Naive thymus-derived CD4-positive, alpha-beta T cell (primary cell): ENCODE measurements at regions not wholly inside any gene's neighbourhood (a gene's known extent, or its start where the extent isn't known, plus 50 kb on each side); places are given as distances from the start of the nearest gene placed in this dataset.

Experiments
- ATAC-seq: fragments of 150-1000 bp; cut with Tn5 transposase; 2 replicates; pipeline ENCODE4 v1.10.0; 2021; ENCODE audit warnings: mild to moderate bottlenecking, moderate library complexity
- CTCF ChIA-PET: fragments of 350-600 bp; sonication (Branson Sonifier 250); formaldehyde crosslinking; loops from one replicate; lab custom pipeline; 2021; ENCODE audit warnings: antibody characterized with exemption; lab: Charles Lee
- POLR2A ChIA-PET: fragments of 350-600 bp; sonication (Branson Sonifier 250); formaldehyde crosslinking; loops from one replicate; lab custom pipeline; 2021; ENCODE audit warnings: antibody characterized with exemption, inconsistent platforms; lab: Charles Lee
- DNase-seq, 9 donors: peaks; one replicate each; pipeline versions ENCODE4 v3.0.0 to v3.0.0-alpha.2; 2020 to 2022; ENCODE audit warnings: mixed read lengths in 1 of 9
- H3K27ac ChIP-seq: one replicate; pipeline ENCODE4 v1.7.0; 2013; ENCODE audit warnings: mild to moderate bottlenecking, low read depth, low read length, moderate library complexity
- H3K27me3 ChIP-seq, 2 donors: one replicate each; pipeline ENCODE4 v1.7.0; 2013; ENCODE audit warnings: low read length in 2 of 2, mild to moderate bottlenecking in 2 of 2, moderate library complexity in 2 of 2; ENCODE audit not compliant: control insufficient read depth in 2 of 2, insufficient read depth in 2 of 2
- H3K36me3 ChIP-seq, 3 experiments: 1 replicate in 2 of 3; 2 replicates in 1 of 3; pipeline ENCODE4 v1.7.0; 2013; ENCODE audit warnings: low read length in 3 of 3, mild to moderate bottlenecking in 3 of 3, moderate library complexity in 1 of 3; ENCODE audit not compliant: insufficient read depth in 3 of 3, control insufficient read depth in 2 of 3
- H3K4me1 ChIP-seq, 2 donors: one replicate each; pipeline ENCODE4 v1.7.0; 2013; ENCODE audit warnings: low read length in 2 of 2, mild to moderate bottlenecking in 2 of 2, moderate library complexity in 1 of 2; ENCODE audit not compliant: control insufficient read depth in 2 of 2, insufficient read depth in 2 of 2
- H3K4me3 ChIP-seq: 2 replicates; pipeline ENCODE4 v1.7.0; 2013; ENCODE audit warnings: mild to moderate bottlenecking, low read length
- H3K9me3 ChIP-seq, 3 experiments: 1 replicate in 2 of 3; 2 replicates in 1 of 3; pipeline ENCODE4 v1.7.0; 2013; ENCODE audit warnings: low read length in 3 of 3; ENCODE audit not compliant: control insufficient read depth in 2 of 3
- H3K27ac Mint-ChIP-seq, 9 donors: one replicate each; pipeline ENCODE4 v1.8.0; 2020 to 2022; ENCODE audit warnings: mixed read lengths in 9 of 9, mild to moderate bottlenecking in 8 of 9, moderate library complexity in 5 of 9, inconsistent platforms in 2 of 9
- H3K27me3 Mint-ChIP-seq, 5 donors: one replicate each; pipeline ENCODE4 v1.8.0; 2021 to 2022; ENCODE audit warnings: mixed read lengths in 5 of 5, mild to moderate bottlenecking in 1 of 5
- H3K36me3 Mint-ChIP-seq, 5 donors: one replicate each; pipeline ENCODE4 v1.8.0; 2020 to 2022; ENCODE audit warnings: mixed read lengths in 5 of 5, mild to moderate bottlenecking in 3 of 5, inconsistent platforms in 1 of 5
- H3K4me1 Mint-ChIP-seq, 7 donors: one replicate each; pipeline ENCODE4 v1.8.0; 2020 to 2022; ENCODE audit warnings: mixed read lengths in 7 of 7, mild to moderate bottlenecking in 3 of 7, inconsistent platforms in 1 of 7
- H3K4me3 Mint-ChIP-seq, 10 donors: one replicate each; pipeline ENCODE4 v1.8.0; 2020 to 2022; ENCODE audit warnings: mild to moderate bottlenecking in 10 of 10, mixed read lengths in 10 of 10, moderate library complexity in 6 of 10, inconsistent platforms in 2 of 10
- H3K9me3 Mint-ChIP-seq, 11 donors: one replicate each; pipeline ENCODE4 v1.8.0; 2020 to 2022; ENCODE audit warnings: mixed read lengths in 11 of 11, mild to moderate bottlenecking in 4 of 11, inconsistent platforms in 1 of 11, moderate library complexity in 1 of 11
- intact Hi-C, 2 donors: fragments of 100-400 bp; cut with micrococcal nuclease; formaldehyde crosslinking; loops; one replicate each; pipeline ENCODE4 v1.15.1; 2023

- Histone ChIP-seq H3K27ac (no peak overlapping the region), H3K36me3 (no peaks in the 10 kb centered on the region), H3K27me3 (no peaks in the 10 kb centered on the region), H3K4me1 (no peaks in the 10 kb centered on the region), H3K4me3 (no peak overlapping the region), H3K9me3 (no peaks in the 10 kb centered on the region)
- ChIA-PET CTCF (no interaction called here), POLR2A (no interaction called here)
- Mint-ChIP-seq H3K9me3 (peaks cover 0 to 24% (median 3%) of the 10 kb centered on the region in 11 donors), H3K4me1 (no peaks in the 10 kb centered on the region), H3K4me3 (no peak overlapping the region), H3K27me3 (no peaks in the 10 kb centered on the region), H3K36me3 (no peaks in the 10 kb centered on the region), H3K27ac (no peak overlapping the region)
- DNase-seq (no peak), ATAC-seq (no peak)
- intact Hi-C loops: no loop called here
Observed at GRCh38 chr12:73277971-73278370, 1005.8 kb downstream of the TRHDE start.

GRCh38 chr12:73301530-73301929, 1029.4 kb downstream of the TRHDE start:
- H3K36me3 Mint-ChIP-seq: no peaks in the 10 kb centered on the region
- no peak overlapping the region for H3K27ac Mint-ChIP-seq
- Histone ChIP-seq H3K4me1 (no peaks in the 10 kb centered on the region), H3K4me3 (no peak overlapping the region), H3K27me3 (no peaks in the 10 kb centered on the region), H3K27ac (no peak overlapping the region), H3K9me3 (no peaks in the 10 kb centered on the region), H3K36me3 (no peaks in the 10 kb centered on the region)
- DNase-seq: no peak
- H3K4me1 Mint-ChIP-seq: no peaks in the 10 kb centered on the region
- peaks cover 0 to 20% (median 5%) of the 10 kb centered on the region in 11 donors for H3K9me3 Mint-ChIP-seq
- no peaks in the 10 kb centered on the region for H3K27me3 Mint-ChIP-seq
- no peak for ATAC-seq
- H3K4me3 Mint-ChIP-seq: no peak overlapping the region
- intact Hi-C loops: no loop called here
- ChIA-PET POLR2A (no interaction called here), CTCF (no interaction called here)

GRCh38 chr12:73307260-73307659, 1035.1 kb downstream of the TRHDE start:
- Mint-ChIP-seq H3K4me3 (no peak overlapping the region), H3K9me3 (peaks cover 2 to 19% (median 8%) of the 10 kb centered on the region in 11 donors), H3K27ac (no peak overlapping the region), H3K27me3 (no peaks in the 10 kb centered on the region), H3K4me1 (no peaks in the 10 kb centered on the region), H3K36me3 (no peaks in the 10 kb centered on the region)
- intact Hi-C loops: no loop called here
- H3K27me3 ChIP-seq: no peaks in the 10 kb centered on the region
- no peak overlapping the region for H3K27ac ChIP-seq
- no peak for ATAC-seq
- H3K36me3 ChIP-seq: no peaks in the 10 kb centered on the region
- no peak overlapping the region for H3K4me3 ChIP-seq
- DNase-seq: no peak
- H3K4me1 ChIP-seq: no peaks in the 10 kb centered on the region
- ChIA-PET CTCF (no interaction called here), POLR2A (no interaction called here)
- no peaks in the 10 kb centered on the region for H3K9me3 ChIP-seq

DNA sequence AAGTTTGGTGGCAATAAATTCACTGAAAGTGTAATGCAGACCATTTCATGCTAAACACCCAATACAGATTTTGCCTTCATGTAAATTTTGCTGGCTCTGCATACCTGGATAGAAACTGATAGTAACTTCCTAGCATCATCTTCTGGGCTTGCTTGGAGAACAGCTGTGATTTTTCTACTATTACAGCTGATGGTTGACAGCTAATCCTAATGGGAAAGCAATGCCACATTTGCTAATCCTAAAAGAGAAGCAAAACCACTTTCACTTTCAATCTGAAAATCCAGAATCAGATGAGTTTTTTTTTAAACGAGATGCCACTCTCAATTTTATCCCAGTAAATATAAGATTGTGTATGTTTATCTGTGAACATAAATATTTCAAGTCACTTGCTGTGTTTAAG, 1035.9 kb downstream of the TRHDE start:
- Mint-ChIP-seq H3K4me1 (no peaks in the 10 kb centered on the region), H3K27ac (no peak overlapping the region), H3K9me3 (peaks cover 2 to 21% (median 6%) of the 10 kb centered on the region in 11 donors), H3K36me3 (no peaks in the 10 kb centered on the region), H3K27me3 (no peaks in the 10 kb centered on the region), H3K4me3 (no peak overlapping the region)
- no peaks in the 10 kb centered on the region for H3K27me3 ChIP-seq
- POLR2A ChIA-PET: no interaction called here
- no peak overlapping the region for H3K27ac ChIP-seq
- H3K4me1 ChIP-seq: no peaks in the 10 kb centered on the region
- H3K4me3 ChIP-seq: no peak overlapping the region
- ATAC-seq: no peak
- H3K9me3 ChIP-seq: no peaks in the 10 kb centered on the region
- no peak for DNase-seq
- CTCF ChIA-PET: no interaction called here
- intact Hi-C loops: no loop called here
- H3K36me3 ChIP-seq: no peaks in the 10 kb centered on the region

- Mint-ChIP-seq H3K4me3 (no peak overlapping the region), H3K27me3 (no peaks in the 10 kb centered on the region), H3K9me3 (peaks cover 3 to 21% (median 8%) of the 10 kb centered on the region in 11 donors), H3K4me1 (no peaks in the 10 kb centered on the region), H3K27ac (no peak overlapping the region), H3K36me3 (no peaks in the 10 kb centered on the region)
- Histone ChIP-seq H3K4me1 (no peaks in the 10 kb centered on the region), H3K4me3 (no peak overlapping the region), H3K9me3 (no peaks in the 10 kb centered on the region), H3K27me3 (no peaks in the 10 kb centered on the region), H3K27ac (no peak overlapping the region), H3K36me3 (no peaks in the 10 kb centered on the region)
- intact Hi-C loops: no loop called here
- POLR2A ChIA-PET: no interaction called here
- DNase-seq: no peak
- no peak for ATAC-seq
- CTCF ChIA-PET: no interaction called here
Observed at GRCh38 chr12:73308747-73309146, 1036.6 kb downstream of the TRHDE start.

- Mint-ChIP-seq H3K4me1 (no peaks in the 10 kb centered on the region), H3K27ac (no peak overlapping the region), H3K9me3 (peaks cover 4 to 30% (median 17%) of the 10 kb centered on the region in 11 donors), H3K36me3 (peaks cover 0 to 5% (median 0%) of the 10 kb centered on the region in 5 donors), H3K27me3 (no peaks in the 10 kb centered on the region), H3K4me3 (no peak overlapping the region)
- H3K9me3 ChIP-seq: no peaks in the 10 kb centered on the region
- H3K27me3 ChIP-seq: no peaks in the 10 kb centered on the region
- no peak overlapping the region for H3K27ac ChIP-seq
- DNase-seq: no peak
- H3K4me1 ChIP-seq: no peaks in the 10 kb centered on the region
- ATAC-seq: no peak
- CTCF ChIA-PET: no interaction called here
- intact Hi-C loops: no loop called here
- no peaks in the 10 kb centered on the region for H3K36me3 ChIP-seq
- POLR2A ChIA-PET: no interaction called here
- no peak overlapping the region for H3K4me3 ChIP-seq
Observed at GRCh38 chr12:73321319-73321718, 1049.1 kb downstream of the TRHDE start.

GRCh38 chr12:73321776-73322175, 1049.6 kb downstream of the TRHDE start:
- Mint-ChIP-seq H3K4me3 (no peak overlapping the region), H3K4me1 (no peaks in the 10 kb centered on the region), H3K27ac (no peak overlapping the region), H3K27me3 (no peaks in the 10 kb centered on the region), H3K36me3 (peaks cover 0 to 5% (median 0%) of the 10 kb centered on the region in 5 donors), H3K9me3 (peaks cover 6 to 30% (median 16%) of the 10 kb centered on the region in 11 donors)
- Histone ChIP-seq H3K27me3 (no peaks in the 10 kb centered on the region), H3K27ac (no peak overlapping the region), H3K9me3 (no peaks in the 10 kb centered on the region), H3K4me3 (no peak overlapping the region), H3K36me3 (no peaks in the 10 kb centered on the region), H3K4me1 (no peaks in the 10 kb centered on the region)
- POLR2A ChIA-PET: no interaction called here
- ATAC-seq (no peak), DNase-seq (no peak)
- CTCF ChIA-PET: no interaction called here
- intact Hi-C loops: no loop called here
